Hepatocyte (in vitro differentiated cells): ENCODE measurements at regions not wholly inside any gene's neighbourhood (a gene's known extent, or its start where the extent isn't known, plus 50 kb on each side); places are given as distances from the start of the nearest gene placed in this dataset.

Experiments
- CTCF ChIP-seq: fragments of 200-600 bp; sonication (generic); IDR thresholded peaks from 2 replicates; pipeline ENCODE4 v1.5.1; 2016; ENCODE audit warnings: antibody characterized with exemption, mild to moderate bottlenecking; ENCODE audit not compliant: poor library complexity
- EZH2 ChIP-seq: fragments of 200-600 bp; sonication (generic); IDR thresholded peaks from 2 replicates; pipeline ENCODE4 v1.6.1; 2016; ENCODE audit warnings: antibody characterized with exemption, mild to moderate bottlenecking, borderline replicate concordance
- EZH2phosphoT487 ChIP-seq: fragments of 200-600 bp; sonication (generic); IDR thresholded peaks from one replicate; pipeline ENCODE4 v1.6.1; 2018; ENCODE audit warnings: antibody characterized with exemption, mild to moderate bottlenecking, low read depth, moderate library complexity; ENCODE audit not compliant: unreplicated experiment, severe bottlenecking

- no peak for TF ChIP-seq CTCF
- no peak for TF ChIP-seq EZH2
- no peak for TF ChIP-seq EZH2phosphoT487
Measured at GRCh38 chr5:28685794-28686193, 1647.4 kb upstream of the CDH9 start.
